Cerebellar cortex (tissue), 1 donor: ENCODE measurements at regions not wholly inside any gene's neighbourhood (a gene's known extent, or its start where the extent isn't known, plus 50 kb on each side); places are given as distances from the start of the nearest gene placed in this dataset.

ENCODE experiments used
- DNase-seq: peaks from one replicate; pipeline ENCODE4 v3.0.0-alpha.2; 2015; ENCODE audit warnings: low spot score

DNA sequence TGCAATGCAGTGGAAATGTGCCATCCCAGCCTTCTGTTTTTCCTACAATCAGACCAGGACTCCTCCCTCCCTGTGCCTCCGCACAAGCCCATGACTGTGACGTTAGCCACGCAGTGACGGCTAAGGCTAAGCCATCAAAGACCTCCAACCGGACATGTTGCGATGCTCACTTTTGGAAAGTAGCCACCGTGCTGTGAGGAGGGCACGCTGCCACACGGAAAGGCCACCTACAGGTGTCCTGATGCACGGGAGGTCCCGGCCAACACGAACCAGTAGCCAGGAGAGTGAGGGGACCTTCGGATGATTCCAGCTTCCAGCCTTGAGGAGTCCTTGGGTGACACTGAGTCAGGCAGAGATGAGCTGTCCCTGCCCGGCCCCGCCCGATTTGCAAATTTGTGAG is 53.9 kb downstream of the FOXL1 start:
- DNase-seq, result no peak

DNA sequence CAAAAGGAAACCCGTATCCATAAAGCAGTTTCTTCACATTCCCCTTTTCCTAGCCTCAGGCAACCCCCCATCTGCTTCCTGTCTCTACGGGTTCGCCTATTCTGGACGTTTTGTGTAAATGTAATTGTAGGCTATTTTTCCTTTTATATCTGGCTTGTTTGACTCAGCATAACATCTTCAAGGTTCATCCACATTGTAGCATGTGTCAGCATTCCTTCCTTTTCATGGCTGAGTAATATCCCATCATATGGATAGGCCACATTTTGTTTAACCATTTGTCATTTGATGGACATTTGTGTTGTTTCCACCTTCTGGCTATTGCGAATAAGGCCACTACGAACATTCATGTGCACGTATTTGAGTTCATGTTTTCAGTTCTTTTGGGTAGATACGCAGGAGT is 54.6 kb downstream of the FOXL1 start:
- DNase-seq, result no peak

DNA sequence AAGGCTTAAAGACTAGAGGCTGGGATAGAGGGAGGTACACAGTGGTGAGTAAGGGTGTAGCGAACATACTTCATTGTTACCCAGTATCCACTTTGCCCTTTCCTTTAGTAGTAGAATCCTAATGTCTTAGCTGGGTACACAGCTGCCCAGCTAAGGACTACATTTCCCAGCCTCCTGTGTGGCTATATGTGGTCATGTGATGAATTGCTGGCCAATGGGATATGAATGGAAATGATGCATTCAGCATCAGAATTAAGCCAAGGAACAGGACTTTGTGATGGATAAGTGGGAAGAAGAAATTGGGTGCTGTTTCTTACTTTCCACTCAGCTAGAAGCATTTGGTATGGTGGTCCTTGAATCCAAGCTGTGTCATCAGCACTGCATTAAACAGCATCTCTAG is 55.9 kb downstream of the FOXL1 start:
- no peak for DNase-seq

DNA sequence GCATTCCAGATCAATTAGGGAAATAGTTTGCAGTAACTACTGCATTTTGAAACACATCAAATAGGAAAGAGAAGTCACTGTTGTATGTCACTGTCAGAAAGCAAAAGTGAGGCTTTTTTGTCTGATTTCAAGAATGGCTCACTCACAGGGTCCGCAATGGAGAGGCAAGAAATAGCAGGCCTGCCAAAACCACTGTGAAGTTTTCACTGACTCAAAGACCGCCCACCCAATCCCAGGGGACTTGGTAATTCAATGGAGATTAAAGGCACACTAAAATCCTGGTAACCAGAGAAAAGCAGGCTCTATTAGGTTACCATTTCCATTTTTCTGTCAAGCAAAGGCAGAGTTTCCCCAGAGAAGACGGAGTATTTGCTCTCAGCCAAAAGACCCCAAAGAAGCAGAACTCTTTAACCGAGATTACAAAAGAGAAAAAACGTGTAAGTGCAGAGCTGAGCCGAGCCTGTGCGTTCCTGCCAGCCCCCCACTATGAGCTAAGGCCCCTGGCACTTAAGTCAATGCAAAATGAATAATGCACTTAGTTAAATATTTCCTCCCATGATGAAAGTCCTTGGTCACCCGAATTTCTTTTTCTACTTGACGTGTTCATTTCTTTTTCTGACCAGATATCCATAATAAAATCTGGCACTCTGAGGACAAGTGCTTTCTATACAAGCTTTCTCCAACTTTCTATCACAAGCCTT is 57.0 kb downstream of the FOXL1 start:
- DNase-seq, result no peak

DNA sequence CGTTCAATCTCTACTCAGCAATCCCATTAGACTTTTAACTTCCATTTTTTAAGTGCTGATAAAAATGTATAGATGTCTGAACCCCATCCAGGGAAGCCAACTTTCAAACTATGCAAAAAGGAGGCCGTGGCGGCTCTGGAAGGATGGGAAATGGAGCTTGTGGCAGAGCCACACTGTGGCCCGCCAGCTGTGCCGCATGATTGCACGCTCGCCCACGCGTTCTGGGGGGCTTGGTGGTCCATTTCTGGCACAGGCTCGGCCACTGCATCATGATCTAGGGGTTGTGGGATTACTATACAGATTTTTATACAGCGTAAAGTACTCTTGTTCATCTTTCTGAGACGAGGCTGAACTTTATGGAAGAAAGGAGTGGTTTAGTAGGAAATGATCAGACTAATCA is 57.6 kb downstream of the FOXL1 start:
- DNase-seq, result no peak

DNA sequence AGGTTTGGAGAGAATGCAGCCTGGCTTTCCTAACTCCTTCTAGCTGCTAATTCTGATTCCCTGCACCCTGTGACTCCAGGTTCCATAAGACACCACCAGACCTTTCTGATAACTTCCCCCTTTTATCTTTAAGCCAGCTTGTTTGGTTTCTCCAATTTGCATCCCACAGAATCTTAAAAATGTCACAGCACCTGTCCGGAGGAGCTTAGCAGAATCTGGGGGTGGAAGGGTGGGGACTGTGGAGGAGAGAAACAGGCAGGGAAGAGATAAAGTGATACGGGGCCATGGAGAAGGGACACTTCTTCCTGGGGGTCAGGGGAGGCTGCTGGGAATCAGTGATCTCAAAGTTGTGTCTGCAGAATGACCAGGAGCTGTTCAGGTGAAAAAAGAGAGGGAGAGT is 59.4 kb downstream of the FOXL1 start:
- DNase-seq, result no peak

DNA sequence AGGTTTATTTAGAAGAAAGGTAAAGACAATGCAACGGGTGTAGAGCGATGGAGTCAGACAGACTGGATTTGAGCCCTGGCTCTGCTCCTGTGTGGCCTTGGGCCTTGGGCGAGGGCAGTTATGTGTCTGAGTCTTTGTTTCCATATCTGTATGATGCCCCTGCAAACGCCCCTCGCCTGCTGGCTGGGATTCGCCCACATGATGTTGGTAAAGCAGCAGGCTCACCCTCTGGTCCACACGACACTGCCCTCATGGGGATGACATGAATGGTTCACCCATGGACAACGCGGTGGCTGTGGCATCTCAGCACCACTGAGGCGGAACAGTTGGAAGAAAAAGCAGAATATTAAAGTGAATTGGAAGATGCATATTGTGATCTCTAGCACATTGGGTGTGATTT is 60.3 kb downstream of the FOXL1 start:
- DNase-seq, result no peak

DNA sequence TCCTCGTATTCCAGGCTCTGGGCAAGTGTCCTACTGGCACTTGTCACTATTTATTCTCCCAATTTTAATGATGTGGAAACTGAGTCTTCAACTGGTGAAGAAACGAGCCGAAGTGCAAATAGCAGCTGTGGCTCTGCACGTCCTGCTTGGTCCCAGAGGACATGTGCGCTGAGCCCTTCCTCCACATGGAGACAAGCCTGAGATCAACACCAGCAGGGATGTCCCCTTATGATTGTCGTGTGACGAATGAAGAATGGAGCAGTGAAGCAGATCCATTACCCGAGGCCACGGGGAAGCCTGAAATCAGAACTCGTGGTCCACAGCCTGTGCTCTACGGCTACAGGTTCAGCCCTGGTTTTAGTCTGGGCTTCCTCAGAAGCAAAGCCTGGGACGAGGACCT is 61.0 kb downstream of the FOXL1 start:
- DNase-seq, result no peak

DNA sequence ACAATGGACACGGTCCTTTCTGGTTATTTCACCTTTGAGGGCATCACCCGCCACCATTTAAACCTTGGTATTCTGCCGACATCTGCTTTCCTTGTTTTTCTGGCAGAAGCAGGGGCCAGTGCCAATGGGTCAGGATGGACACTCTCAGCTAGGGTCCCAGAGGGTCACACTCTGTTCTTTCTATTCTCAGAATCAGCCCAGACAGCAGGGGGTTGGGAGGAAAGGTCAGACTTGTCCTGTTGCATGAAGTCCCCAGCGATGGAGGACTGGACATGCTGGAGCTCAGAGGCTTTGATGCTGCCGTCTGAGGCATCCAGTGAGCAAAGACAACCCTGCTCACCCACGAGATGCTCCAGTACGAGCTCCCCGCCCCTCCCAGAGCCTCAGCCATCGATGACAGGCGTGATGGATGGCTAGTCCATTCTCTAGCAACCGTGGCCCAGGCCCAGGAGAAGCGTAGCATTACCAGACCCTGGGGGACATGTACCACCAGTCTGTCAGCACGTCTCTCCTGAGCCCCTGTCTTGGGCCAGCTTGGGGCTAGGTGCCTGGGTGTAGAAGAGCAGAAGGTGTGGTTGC is 62.0 kb downstream of the FOXL1 start:
- no peak for DNase-seq

DNA sequence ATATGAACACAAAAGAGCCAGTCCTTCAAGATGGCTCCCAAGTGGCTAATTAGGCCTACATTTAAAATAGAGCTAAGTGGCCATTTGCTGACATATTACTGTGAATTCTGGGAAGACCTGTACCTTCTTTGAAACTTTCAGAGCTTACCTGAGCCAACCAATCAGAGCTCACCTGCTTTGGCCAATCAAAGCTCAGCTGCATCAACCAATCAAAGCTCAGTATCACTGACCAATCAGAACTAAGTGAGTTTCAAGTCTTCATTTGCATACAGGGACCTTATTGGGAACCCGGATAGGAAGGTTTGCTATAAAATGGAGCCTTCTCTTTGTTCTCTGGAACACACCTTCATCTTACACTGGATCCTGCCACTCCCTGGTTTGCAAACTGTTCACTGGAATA is 63.7 kb downstream of the FOXL1 start:
- no peak for DNase-seq

DNA sequence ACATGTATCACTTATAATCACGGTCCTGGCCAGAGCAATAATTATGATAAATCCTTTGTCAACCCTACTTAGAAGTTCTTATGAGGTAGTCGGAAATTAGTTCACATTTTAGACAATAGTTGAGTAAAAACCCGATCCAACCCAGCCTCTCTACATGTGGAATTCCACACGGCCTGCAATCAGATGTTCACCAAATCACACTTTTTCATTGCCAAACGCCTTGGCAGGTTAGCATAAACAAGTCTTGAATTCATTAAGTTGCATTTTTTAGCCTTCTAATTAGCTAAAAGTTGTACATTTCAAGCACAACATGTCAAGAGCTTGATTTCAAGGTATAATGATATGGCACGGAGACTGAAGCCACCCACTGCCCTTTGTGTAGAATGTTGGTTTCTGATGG is 65.3 kb downstream of the FOXL1 start:
- DNase-seq, result no peak

DNA sequence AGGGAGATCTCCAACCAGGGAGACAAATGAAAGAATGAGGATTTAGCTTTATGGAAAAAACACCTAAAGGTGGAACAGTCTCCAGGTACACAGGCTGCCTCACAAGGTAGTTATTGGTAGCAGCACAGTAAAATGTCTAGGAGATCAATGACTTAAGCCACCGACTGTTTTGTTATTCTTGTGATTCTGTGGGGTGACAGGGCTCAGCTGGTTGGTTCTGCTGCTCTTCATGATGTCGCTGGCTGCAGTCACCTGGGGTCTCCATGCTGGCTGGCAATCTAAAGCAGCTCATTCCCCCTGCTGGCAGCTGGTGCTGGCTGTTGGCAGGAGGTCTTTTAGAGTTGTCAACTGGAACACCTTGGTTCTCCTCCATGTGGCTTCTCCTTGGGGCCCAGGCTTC is 69.2 kb downstream of the FOXL1 start:
- DNase-seq, result no peak

DNA sequence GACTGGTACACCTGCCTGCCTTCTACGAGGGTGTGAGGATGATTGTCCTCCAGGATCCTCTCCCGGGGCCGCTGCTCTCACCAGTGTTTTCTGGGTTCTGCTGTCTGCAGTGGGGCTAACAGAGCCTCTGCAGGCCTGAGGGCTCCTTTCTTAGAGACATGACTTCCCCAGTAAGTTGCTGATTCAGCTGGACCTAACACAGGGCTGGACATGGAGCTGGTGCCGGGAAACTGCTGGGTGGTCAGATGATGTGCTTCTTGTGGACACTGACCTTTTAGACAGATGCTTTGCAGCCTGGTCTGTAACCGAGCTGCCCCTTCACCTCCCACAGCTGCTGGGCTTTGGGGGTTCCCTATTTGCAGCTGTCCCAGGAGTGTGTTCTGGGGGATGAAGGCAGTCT is 71.5 kb downstream of the FOXL1 start:
- DNase-seq, result no peak

DNA sequence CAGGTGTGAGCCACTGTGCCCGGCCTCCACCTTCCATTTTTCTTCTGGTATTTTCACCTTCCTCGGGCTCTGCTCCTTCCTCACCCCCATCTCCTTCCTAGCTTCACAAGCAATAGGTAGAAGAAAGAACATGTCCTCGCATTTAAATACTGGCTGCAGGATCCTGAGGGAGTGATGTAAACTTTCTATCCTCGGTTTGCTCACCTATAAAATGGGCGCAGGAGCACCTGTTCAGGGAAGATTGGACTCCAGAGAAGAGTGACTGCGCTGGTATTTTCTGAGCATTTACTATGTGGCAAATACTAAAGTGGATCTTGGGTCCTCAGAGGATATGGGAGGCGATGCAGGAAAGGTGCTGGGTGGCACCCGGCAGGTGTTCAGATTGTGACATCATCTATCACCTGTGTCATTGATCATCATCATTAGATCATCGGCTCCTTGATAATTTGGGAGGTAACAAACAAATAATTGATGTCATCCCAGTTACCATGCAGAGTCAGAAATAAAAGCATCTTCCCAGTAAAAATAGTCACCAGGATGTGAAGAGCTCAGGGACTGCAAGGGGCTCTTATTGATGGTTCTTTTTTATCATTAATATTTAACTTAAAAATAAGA is 72.8 kb downstream of the FOXL1 start:
- no peak for DNase-seq

DNA sequence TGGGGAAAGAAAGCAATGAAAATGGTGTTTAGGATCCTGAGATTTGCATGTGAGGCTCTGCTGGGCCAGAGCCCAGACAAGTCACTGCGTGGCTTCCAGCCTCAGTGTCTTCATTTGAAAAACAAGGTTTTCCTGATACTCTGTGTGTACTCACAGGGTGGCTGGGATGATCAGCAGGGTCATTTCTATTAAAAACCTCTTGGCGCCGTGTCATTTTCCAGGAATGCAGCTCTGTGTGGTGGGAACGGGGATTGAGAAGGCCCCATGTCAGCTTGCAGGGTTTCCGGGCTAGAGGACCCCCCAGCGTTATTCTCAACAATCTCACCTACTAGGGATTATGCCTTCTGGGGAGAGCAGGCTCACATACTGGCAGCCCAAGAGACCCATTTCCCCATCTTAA is 73.5 kb downstream of the FOXL1 start:
- no peak for DNase-seq

DNA sequence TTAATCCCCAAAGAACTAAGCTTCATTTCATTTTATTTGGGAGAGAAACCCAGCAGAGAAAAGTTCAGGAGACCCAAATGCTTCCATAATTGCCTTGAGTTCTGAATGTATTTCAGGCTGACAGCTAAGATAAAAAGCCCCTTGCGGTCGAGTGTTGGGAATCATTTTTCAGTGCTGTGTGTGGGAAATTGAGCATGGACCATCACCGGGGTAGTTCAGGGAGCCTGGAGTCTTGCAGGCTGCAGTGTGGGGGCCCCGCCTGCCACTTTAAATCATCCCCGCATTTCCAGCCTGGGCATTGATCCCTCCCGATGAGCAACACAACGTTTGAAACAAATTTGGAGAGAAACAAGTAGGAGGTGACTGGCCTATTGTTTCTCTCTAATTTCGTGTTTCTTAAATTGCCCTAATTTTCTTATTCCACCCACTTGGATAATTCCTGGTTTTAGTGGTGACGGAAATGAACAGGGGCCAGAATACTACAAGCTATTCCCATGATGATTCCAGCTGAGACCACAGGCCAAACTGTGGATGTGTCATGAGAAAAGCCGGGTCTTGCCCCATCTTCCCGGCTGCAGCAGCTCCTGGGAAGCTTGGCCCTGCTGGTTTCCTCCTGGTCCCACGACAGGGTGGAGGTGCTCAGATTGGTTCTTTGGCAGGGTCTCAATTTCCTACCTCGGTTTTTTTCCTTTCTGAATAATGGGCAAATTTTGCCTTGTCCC is 75.1 kb downstream of the FOXL1 start:
- DNase-seq, result no peak

DNA sequence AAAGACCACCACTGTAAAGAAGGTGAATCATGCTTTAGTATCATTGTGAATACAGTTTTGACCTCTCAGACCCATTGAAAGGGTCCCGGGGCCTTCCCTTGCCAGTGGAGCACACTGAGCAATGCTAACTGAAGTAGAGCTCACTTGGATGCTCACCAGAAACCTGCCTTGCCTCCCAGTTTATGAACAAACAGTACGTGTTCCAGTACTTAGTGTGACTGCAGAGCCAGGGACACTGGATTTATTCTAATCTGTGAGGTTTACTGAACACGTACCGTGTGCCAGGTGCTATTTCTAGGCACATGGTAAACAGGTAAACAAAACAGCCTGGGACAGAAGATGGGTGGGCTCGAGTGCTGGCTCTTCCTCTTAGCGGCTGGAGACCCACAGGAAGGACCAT is 79.6 kb downstream of the FOXL1 start:
- DNase-seq, result no peak

DNA sequence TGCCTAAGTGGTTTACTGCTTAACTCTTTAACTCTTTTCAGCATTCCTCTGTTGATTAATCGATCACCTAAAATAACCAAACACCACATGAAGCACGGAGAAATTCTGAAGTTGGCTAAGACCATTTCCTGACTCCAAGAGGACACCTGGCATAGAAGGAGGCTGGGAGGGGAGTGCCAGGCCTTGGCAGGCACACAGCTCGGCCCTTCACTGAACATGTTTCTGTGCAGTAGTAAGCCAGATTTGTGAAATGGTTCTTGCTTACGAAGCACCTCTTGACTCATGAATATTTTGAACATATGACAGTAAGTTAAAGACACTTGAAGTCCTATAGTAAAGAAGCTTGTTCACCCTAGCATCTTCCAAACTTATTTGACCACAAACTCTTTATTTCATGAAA is 82.3 kb downstream of the FOXL1 start:
- no peak for DNase-seq

DNA sequence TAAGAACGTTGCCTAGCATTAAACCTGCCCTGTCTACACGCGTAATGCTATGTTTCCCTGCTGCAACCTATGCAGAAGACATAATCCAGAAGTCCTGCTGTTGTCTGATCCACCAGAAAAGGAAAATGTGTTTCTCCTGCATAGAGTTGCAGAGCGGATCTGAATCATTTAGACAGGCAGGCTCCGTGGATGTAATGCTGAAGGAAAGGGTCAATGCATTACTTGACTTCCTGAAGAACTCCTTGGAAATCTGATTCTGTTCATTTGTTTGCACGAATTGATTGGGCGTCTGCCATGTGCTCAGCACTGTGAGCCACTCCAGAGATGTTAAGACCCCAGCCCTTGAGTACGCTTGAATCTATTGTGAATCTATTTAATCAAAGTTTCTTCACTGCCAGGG is 83.4 kb downstream of the FOXL1 start:
- DNase-seq, result no peak

DNA sequence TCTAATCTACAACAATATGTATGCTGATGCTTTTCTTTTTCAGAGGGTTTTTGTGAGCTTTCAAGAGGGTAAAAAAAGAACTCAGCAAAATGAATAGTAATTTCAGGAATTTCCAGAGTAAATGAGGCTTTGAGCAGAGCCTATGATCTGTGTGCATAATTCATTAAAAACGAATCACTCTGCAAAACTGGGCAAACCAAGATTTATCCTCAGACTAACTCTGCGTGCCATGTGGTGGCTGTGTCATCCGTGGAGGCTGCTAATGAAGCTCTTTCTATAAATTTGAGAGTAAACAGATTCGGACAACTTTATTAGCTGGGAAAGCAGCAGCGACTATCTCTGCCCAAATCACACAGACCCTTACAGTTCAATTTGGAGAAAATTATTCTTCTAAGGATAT is 83.8 kb downstream of the FOXL1 start:
- no peak for DNase-seq

DNA sequence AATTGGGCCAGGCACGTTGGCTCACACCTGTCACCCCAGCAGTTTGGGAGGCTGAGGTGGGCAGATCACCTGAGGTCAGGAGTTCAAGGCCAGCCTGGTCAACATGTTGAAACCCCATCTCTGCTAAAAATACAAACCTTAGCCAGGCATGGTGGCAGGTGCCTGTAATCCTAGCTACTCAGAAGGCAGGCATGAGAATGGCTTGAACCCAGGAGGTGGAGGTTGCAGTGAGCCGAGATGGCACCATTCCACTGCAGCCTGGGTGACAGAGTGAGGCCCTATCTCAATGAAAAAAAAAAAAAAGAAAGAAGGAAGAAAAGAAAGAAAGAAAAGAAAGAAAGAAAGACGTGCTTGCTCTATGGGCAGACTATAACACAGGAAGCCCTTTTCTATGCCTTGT is 84.4 kb downstream of the FOXL1 start:
- DNase-seq, result no peak

DNA sequence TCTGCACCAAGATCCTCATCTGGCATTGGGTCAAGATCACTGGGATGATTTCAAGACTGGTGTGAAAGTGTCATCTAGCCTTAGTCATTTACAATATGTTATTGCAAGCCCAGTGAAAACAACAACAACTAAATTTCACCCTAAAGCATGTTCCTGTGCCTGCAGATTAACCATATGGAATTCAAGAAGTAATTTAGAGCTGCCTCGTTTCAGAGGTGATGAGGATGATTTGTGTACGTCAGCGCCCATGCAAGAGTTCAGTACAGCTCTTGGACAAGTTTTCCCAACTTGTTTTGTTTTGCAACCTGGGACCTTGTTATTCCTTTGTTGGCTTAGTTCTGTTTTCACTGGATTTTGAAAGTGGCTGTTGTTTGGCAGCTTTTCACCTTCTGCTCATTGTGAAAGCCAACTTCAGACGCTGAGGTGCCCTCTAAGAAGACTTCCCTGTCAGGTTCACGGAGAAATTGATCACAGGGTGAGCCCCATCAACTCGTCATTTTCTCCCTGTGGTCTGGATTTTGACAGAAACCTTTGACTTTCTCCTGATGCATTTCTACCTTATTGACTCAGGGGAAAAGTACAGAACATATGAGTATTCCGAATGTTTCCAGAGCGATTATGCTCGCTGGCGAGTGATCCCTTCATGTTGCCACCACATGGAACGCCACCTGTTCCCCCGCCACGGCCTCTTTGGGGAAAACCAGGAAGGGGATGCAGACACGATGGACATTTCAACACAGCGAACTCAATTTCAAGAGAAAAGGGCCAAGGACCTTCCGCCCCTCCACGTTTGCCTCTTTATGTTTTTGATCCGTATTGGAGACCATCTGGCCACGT is 85.6 kb downstream of the FOXL1 start:
- DNase-seq, result no peak
